Testis (tissue), 2 donors: ENCODE measurements at regions not wholly inside any gene's neighbourhood (a gene's known extent, or its start where the extent isn't known, plus 50 kb on each side); places are given as distances from the start of the nearest gene placed in this dataset.

Experiments used
- DNase-seq: peaks from one replicate; pipeline ENCODE4 v3.0.0-alpha.2; 2019
- H3K27ac ChIP-seq, 2 donors: fragments of 200-600 bp; sonication (generic); one replicate each; pipeline ENCODE4 v1.5.1; 2019
- H3K27me3 ChIP-seq: fragments of 200-600 bp; sonication (generic); one replicate; pipeline ENCODE4 v1.5.1; 2019
- H3K36me3 ChIP-seq: fragments of 200-600 bp; sonication (generic); one replicate; pipeline ENCODE4 v1.5.1; 2017; ENCODE audit warnings: low read depth; ENCODE audit errors: missing control alignments
- H3K4me1 ChIP-seq: fragments of 200-600 bp; sonication (generic); one replicate; pipeline ENCODE4 v1.5.1; 2019
- H3K4me3 ChIP-seq, 2 donors: fragments of 200-600 bp; sonication (generic); one replicate each; pipeline ENCODE4 v1.5.1; 2017 to 2019
- H3K9me3 ChIP-seq: fragments of 200-600 bp; sonication (generic); one replicate; pipeline ENCODE4 v1.5.1; 2017
- CTCF ChIP-seq, 3 experiments: fragments of 450-650 bp in 2 of 3; fragments of 200-600 bp in 1 of 3; sonication (generic) in 1 of 3; IDR thresholded peaks; one replicate each; pipeline ENCODE4 v1.5.1; 2016 to 2019; ENCODE audit warnings: antibody characterized with exemption in 3 of 3, mild to moderate bottlenecking in 2 of 3, moderate library complexity in 1 of 3
- POLR2A ChIP-seq: fragments of 450-650 bp; IDR thresholded peaks from one replicate; pipeline ENCODE4 v1.6.1; 2017; ENCODE audit warnings: antibody characterized with exemption, mild to moderate bottlenecking, moderate library complexity
- WGBS, 2 donors: methylation state at CpG; one replicate each; pipeline ENCODE4 v1.1.5; 2018; 5-methylcytosine and 5-hydroxymethylcytosine counted together
- intact Hi-C: fragments of 100-400 bp; cut with DNase I; formaldehyde crosslinking; loops from one replicate; pipeline ENCODE4 v1.15.1; 2023; ENCODE audit warnings: low total_unique reads

GRCh38 chr10:28425422-28425821, 107.5 kb upstream of the WAC start:
- H3K4me3 ChIP-seq = no peak overlapping the region
- no peak for DNase-seq
- intact Hi-C loops = no loop called here
- H3K27ac ChIP-seq = no peak overlapping the region
- no peak for TF ChIP-seq POLR2A
- TF ChIP-seq CTCF (IDR thresholded peaks at IDR 0.05) = no peak
- no peaks in the 10 kb centered on the region for H3K27me3 ChIP-seq
- 92 to 94% methylated on average over 3 of the region's 3 CpGs for WGBS, 2 donors
- no peaks in the 10 kb centered on the region for H3K4me1 ChIP-seq
- H3K9me3 ChIP-seq = no peaks in the 10 kb centered on the region
- H3K36me3 ChIP-seq = no peaks in the 10 kb centered on the region

GRCh38 chr10:28426392-28427159, 106.3 kb upstream of the WAC start:
- no peak for TF ChIP-seq POLR2A
- TF ChIP-seq CTCF (IDR thresholded peaks at IDR 0.05) = no peak
- Histone ChIP-seq H3K4me1 (no peaks in the 10 kb centered on the region), H3K36me3 (no peaks in the 10 kb centered on the region), H3K27me3 (no peaks in the 10 kb centered on the region), H3K9me3 (no peaks in the 10 kb centered on the region), H3K27ac (no peak overlapping the region), H3K4me3 (no peak overlapping the region)
- no peak for DNase-seq
- intact Hi-C loops = no loop called here

- no peak overlapping the region for H3K27ac ChIP-seq
- no peaks in the 10 kb centered on the region for H3K27me3 ChIP-seq
- DNase-seq = no peak
- no peaks in the 10 kb centered on the region for H3K4me1 ChIP-seq
- H3K36me3 ChIP-seq = no peaks in the 10 kb centered on the region
- H3K9me3 ChIP-seq = no peaks in the 10 kb centered on the region
- H3K4me3 ChIP-seq = no peak overlapping the region
- 85 to 93% methylated on average over 5 of the region's 5 CpGs for WGBS, 2 donors
- TF ChIP-seq POLR2A = no peak
- TF ChIP-seq CTCF (IDR thresholded peaks at IDR 0.05) = no peak
- intact Hi-C loops = no loop called here
Observed at GRCh38 chr10:28427376-28427775, 105.5 kb upstream of the WAC start.

- no peak overlapping the region for H3K4me3 ChIP-seq
- no peak for TF ChIP-seq CTCF (IDR thresholded peaks at IDR 0.05)
- TF ChIP-seq POLR2A = no peak
- intact Hi-C loops = no loop called here
- no peaks in the 10 kb centered on the region for H3K27me3 ChIP-seq
- H3K27ac ChIP-seq = no peak overlapping the region
- no peaks in the 10 kb centered on the region for H3K9me3 ChIP-seq
- no peak for DNase-seq
- H3K4me1 ChIP-seq = no peaks in the 10 kb centered on the region
- H3K36me3 ChIP-seq = no peaks in the 10 kb centered on the region
Observed at GRCh38 chr10:28429045-28429444, 103.9 kb upstream of the WAC start.

- Histone ChIP-seq H3K27me3 (no peaks in the 10 kb centered on the region), H3K27ac (no peak overlapping the region), H3K4me3 (peak overlapping the region in 1 of 2 donors; percentile 2), H3K4me1 (no peaks in the 10 kb centered on the region), H3K9me3 (no peaks in the 10 kb centered on the region), H3K36me3 (no peaks in the 10 kb centered on the region)
- WGBS, 2 donors = 60 to 61% methylated on average over 3 of the region's 3 CpGs
- intact Hi-C loops = no loop called here
- TF ChIP-seq POLR2A (no peak), CTCF (IDR thresholded peaks at IDR 0.05) (no peak)
- DNase-seq = peak; percentile 54
Observed at GRCh38 chr10:28429573-28430216, 103.2 kb upstream of the WAC start.
